Keratinocyte (primary cell): ENCODE measurements at regions not wholly inside any gene's neighbourhood (a gene's known extent, or its start where the extent isn't known, plus 50 kb on each side); places are given as distances from the start of the nearest gene placed in this dataset.

Source experiments
- CTCF ChIP-seq, 3 experiments: IDR thresholded peaks in 1 of 3; conservative IDR thresholded peaks in 1 of 3; optimal IDR thresholded peaks in 1 of 3; 2 replicates in 2 of 3; 3 replicates in 1 of 3; pipeline versions ENCODE3 to v1.5.1; 2011; ENCODE audit warnings: low read length in 3 of 3, mild to moderate bottlenecking in 3 of 3, moderate library complexity in 2 of 3, control low read depth in 1 of 3, inconsistent platforms in 1 of 3; ENCODE audit not compliant: insufficient read depth in 2 of 3; ENCODE audit errors: extremely low read depth in 1 of 3
- EZH2 ChIP-seq: IDR thresholded peaks from one replicate; pipeline ENCODE4 v1.6.1; 2012; ENCODE audit warnings: inconsistent platforms, mild to moderate bottlenecking, low read length, moderate library complexity

- TF ChIP-seq EZH2: no peak
- no peak for TF ChIP-seq CTCF (optimal IDR thresholded peaks at IDR 0.05 in 1 of 3, IDR thresholded peaks at IDR 0.05 in 1 of 3, conservative IDR thresholded peaks at IDR 0.05 in 1 of 3; ENCODE audit: extremely low read depth in 1 of 3, insufficient read depth in 2 of 3, low read length in 3 of 3)
These were observed 180.5 kb upstream of the TUT7 start for GRCh38 chr9:86534572-86535258.
